IPS DF 4.7 (cell line): ENCODE measurements at regions not wholly inside any gene's neighbourhood (a gene's known extent, or its start where the extent isn't known, plus 50 kb on each side); places are given as distances from the start of the nearest gene placed in this dataset.

Experiments
- DNase-seq: peaks from one replicate; pipeline ENCODE4 v3.0.0-alpha.2; 2013; ENCODE audit warnings: low spot score; ENCODE audit errors: extremely low read depth

- DNase-seq: no peak
Measured at GRCh38 chr14:66069036-66069435, 417.1 kb upstream of the CCDC196 start.

DNA sequence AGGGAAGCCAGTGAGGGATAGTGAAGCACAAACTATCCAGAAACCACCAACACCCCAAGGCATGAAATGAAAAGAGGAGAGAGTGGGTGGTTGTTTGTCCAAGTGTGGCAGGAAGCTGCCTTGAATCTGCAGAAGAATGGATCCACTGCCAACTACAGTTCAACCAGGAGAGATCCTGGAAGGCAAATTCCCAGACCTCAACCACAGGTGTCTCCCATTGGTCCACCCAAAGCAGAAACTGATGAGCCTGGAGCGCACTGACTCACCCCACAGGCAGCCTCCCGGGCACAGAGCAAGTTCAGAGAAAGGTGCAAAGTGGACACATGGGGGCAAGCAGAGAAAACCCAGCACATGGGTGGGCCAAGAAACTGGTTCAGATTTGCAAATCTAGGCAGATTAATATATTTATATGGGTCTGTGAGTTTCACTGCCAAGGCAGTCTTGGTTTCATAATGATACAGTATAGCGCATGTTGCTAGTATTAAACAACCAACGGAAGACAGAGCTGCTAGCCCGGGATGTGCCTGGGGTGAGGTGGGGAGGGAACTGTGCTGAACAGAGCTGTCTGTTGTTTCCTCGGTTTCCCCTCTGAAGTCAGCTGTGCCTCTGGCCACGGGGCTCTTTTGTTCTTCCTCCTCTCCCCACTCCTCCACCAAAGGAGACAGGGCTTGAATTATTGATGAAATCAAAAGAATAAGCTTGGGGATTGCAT, 416.2 kb upstream of the CCDC196 start:
- DNase-seq: no peak

DNA sequence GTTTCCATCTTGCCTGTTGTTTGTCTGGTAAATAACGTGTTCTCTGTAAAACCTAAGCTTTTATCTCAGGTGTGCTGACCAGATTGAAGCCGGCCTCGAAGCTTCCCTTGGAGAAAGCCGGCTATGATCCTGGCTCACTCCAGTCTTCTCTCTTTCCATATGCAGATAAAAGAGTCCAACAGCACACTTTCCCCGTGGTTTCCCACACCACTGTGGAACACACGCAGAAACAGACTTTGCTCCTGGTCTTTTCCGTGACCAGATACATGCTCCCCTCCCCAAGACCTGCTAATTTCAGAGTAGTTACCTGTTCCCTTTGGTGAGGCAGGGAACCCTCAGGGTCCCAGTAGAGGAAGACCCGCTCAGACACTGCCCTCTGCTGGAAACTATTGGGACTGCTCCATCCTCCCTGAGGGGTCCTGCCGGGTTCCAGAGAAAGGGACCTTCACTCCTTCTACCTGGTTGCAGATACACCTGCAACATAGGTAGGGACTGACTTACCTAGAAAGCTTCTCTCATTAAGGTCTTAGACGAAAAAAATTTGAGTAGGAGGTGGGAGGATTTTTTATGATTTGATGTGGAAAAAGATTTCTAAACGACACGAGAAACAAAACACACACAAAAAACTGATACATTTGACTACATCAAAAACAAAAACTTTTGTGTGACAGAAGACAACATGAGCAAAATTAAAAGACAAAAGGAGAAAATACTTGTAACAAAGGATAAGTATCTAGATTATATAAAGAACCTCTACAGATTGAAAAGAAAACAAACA, 415.4 kb upstream of the CCDC196 start:
- peak; percentile 68 for DNase-seq

- no peak for DNase-seq
Measured at GRCh38 chr14:66072190-66073084, 413.7 kb upstream of the CCDC196 start.

- DNase-seq: no peak
Measured at GRCh38 chr14:66074537-66074936, 411.6 kb upstream of the CCDC196 start.

GRCh38 chr14:66076176-66076575, 410.0 kb upstream of the CCDC196 start:
- no peak for DNase-seq

GRCh38 chr14:66078006-66078405, 408.2 kb upstream of the CCDC196 start:
- no peak for DNase-seq

DNA sequence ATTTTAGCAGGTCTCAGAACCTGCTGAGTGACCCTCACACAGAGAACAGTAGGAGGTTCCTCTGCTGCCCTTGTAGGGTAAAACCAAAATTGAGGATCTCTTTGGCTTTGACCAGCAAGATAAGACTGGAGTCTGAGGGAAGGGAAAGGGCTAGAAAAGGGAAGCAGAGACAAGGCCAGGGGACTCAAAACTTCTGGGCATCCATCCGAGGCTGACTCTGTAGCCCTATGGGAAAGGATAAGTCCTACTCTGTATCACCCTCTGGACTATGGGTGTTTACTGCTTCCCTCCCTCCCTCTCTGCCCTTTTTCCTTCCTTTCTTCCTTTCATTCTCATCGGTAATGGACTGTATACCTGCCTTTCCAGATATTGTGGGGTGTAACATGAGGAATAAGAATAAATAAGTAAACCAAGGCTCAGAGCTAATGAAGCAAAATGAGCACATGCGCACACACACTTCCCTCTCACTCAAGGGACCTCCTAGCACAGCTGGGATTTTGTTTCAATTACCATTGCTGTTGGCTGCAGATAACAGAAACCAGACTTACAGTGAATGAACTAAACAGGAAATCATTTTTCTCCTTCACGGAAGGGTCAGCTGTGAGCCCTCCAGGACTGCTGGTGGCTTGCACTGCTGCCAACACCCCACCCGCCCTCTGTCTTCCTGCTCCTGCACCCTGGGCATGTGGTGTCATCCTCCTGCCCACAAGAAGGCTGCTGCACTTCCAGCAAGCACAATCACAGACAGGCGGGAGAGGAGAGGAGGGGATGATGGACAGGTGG, 404.4 kb upstream of the CCDC196 start:
- no peak for DNase-seq

DNA sequence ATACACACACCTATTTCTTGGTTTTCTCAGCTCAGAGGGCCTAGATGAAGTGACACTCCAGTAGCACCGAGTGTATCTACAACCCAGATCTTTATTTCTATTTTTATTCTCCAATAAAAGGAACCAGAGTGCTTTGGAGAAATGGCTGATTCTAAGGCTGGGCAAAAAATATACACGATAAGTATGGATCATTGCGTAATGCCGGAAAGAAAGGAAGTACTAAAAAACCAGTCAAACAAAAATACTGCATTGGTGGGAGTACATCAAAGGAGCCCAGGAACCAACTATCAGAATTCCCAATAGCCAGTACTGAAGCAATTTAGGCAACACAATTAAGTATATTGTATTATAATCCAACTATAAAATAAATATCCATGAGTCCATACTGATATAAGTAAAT, 400.9 kb upstream of the CCDC196 start:
- no peak for DNase-seq

- no peak for DNase-seq
Measured at GRCh38 chr14:66085665-66086064, 400.5 kb upstream of the CCDC196 start.

- no peak for DNase-seq
Measured at GRCh38 chr14:66087231-66087630, 398.9 kb upstream of the CCDC196 start.

DNA sequence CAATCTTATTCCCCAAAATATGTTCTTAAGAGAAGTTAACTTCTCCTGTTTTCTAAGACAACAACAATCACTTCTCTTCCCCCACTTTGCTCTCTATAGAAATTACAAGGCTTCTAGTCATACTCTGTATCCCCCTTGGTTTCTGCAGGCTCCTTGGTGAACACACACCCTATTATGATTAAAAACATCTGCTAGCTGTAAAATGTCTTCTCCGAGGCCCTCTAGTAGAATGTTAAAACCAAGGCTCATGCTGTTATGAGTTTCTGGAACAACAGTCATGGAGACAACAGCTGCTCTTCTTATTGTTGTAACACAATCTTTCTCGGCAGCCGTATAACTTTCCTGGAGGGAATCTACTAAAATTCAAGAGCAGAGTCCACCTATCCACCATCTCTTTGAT, 397.5 kb upstream of the CCDC196 start:
- no peak for DNase-seq

DNA sequence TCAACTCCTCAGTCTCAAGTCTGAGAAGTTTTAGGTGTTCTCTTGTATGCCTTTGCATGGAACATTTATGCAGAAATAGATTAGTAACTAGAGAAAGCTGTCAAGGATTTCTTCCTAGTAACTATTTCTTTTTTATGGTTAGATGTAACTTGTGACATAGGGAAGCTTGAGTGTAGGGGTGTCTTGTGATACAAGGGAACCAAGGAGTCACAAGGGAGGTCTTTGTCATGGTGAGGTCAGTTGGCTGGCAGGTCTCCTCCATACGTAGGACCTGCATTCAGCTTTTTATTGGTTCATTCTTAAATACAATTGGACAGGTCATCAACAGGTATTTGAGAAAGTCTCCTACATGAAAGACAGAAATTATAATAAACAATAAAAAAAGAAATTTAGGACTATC, 394.0 kb upstream of the CCDC196 start:
- no peak for DNase-seq

DNA sequence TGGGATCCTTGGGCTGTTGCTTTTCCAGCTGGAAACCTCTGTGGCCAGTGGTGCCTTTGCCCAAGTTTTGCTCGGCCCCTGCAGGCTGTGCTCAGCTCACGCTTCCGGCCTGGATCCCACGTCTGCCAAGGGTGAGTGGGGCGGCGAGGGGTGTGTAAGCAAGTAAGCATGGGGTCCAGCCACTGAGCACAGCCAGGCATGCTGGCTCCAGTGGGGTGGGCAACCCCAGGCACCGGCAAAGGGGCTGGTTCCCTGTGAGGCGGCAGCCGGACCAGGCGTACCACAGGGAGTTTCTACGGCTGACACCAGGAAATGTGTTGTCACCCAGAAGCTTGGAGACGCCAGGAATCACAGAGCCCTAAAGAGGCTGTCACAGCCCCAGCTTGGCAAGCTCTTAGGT, 393.4 kb upstream of the CCDC196 start:
- DNase-seq: no peak

- DNase-seq: no peak
Measured at GRCh38 chr14:66094001-66094727, 392.0 kb upstream of the CCDC196 start.

GRCh38 chr14:66099451-66099850, 386.7 kb upstream of the CCDC196 start:
- DNase-seq: no peak

GRCh38 chr14:66099931-66100330, 386.2 kb upstream of the CCDC196 start:
- DNase-seq: no peak

DNA sequence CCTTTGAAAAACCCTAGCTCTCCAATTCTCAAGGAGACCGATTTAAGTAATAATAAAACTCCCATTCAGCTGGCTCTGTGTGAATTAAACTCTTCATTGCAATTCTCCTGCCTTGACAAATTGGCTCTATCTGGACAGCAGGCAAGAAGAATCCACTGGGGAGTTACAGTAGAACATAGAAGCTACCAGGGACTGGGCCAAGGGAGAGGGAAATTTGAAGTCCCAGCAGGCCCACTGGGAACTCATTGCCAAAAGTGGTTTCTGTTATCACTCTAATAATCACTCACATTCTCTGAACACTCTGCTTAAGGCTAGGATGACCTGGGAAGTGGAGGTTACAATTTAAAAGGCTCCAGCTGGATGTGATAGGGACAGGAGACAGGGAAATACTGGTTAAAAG, 384.5 kb upstream of the CCDC196 start:
- DNase-seq: no peak

DNA sequence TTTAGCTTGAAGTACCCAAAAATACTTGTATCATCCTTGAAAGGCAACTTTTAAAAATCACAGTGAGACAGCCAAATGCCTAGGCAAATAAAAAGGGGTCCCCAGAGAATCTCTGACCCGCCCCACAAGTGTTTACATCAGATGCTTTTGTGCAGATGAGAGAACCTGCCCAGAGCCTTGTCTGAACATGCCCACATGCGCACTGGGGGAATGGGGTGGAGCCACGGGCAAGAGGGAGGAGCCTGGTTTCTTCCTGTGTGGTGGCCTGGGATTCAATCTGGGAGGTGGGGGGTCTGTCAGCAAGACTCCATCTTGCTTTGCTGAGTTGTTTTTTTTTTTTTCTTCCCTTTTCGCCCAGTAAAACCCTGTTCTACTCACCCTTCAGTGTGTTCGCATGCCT, 381.7 kb upstream of the CCDC196 start:
- DNase-seq: no peak

DNA sequence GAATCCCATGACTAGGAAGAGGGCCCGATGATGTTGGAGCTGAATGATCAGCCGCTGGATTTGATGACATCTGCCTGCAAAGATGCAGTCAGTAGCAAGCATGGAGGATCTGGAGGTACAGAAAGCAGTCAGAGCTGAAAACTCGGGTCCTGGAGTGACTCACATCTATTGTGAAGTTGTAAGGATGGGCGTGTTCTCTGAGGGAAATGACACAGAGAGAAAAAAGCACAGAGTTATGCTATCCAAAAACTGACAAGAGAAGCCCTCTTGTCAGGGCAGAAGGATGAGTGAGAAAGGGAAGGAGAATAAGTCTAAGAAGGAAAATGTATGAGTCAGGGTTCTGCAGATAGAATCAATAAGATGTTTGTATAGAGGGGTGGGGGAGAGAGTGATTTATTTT, 380.4 kb upstream of the CCDC196 start:
- DNase-seq: no peak

DNA sequence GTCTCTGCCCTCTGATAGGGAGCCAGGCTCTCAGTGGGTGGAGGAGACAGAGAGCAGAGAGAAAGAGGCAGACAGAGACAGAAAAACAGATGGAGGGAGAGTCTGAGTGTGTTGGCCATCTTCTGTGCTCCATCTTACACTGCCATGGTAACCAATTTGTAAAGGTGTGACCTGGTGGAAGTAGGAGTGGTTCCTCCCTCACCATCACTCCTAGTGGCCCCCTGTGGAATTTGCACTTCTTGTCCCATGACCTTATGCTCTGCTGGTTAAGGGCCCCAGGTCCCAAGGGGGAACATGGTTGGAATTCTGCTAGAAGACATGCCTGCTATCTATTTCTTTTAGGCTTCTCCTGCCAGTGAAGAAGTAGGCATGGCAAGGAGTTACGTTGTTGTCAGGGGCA, 376.7 kb upstream of the CCDC196 start:
- DNase-seq: no peak
